ENCODE measurements at regions not wholly inside any gene's neighbourhood (a gene's known extent, or its start where the extent isn't known, plus 50 kb on each side); places are given as distances from the start of the nearest gene placed in this dataset.

- DNase-seq (ENCODE audit: low read depth), result no peak
Observed at GRCh38 chr7:41470081-41470480, 232.8 kb downstream of the INHBA start.

GRCh38 chr7:41467596-41467995 lies 235.3 kb downstream of the INHBA start:
- DNase-seq (ENCODE audit: low read depth), result no peak

GRCh38 chr7:41466760-41467384 lies 236.0 kb downstream of the INHBA start:
- DNase-seq (ENCODE audit: low read depth), result no peak

- DNase-seq (ENCODE audit: low read depth), result no peak
Observed at GRCh38 chr7:41465571-41465970, 237.3 kb downstream of the INHBA start.

- DNase-seq (ENCODE audit: low read depth), result no peak
Observed at GRCh38 chr7:41463770-41464470, 239.0 kb downstream of the INHBA start.

GRCh38 chr7:41459623-41460261 lies 243.1 kb downstream of the INHBA start:
- peak; percentile 36 for DNase-seq (ENCODE audit: low read depth)

- no peak for DNase-seq (ENCODE audit: low read depth)
Observed at GRCh38 chr7:41459183-41459582, 243.7 kb downstream of the INHBA start.

- DNase-seq (ENCODE audit: low read depth), result no peak
Observed at GRCh38 chr7:41457832-41458437, 245.0 kb downstream of the INHBA start.

- DNase-seq (ENCODE audit: low read depth), result peak; percentile 62
Observed at GRCh38 chr7:41451826-41452225, 251.1 kb downstream of the INHBA start.

GRCh38 chr7:41449694-41450093 lies 253.2 kb downstream of the INHBA start:
- DNase-seq (ENCODE audit: low read depth), result no peak

GRCh38 chr7:41449286-41449685 lies 253.6 kb downstream of the INHBA start:
- no peak for DNase-seq (ENCODE audit: low read depth)

GRCh38 chr7:41448104-41448503 lies 254.8 kb downstream of the INHBA start:
- peak; percentile 48 for DNase-seq (ENCODE audit: low read depth)

GRCh38 chr7:41447450-41448042 lies 255.3 kb downstream of the INHBA start:
- no peak for DNase-seq (ENCODE audit: low read depth)

GRCh38 chr7:41446606-41447449 lies 256.1 kb downstream of the INHBA start:
- peak; percentile 45 for DNase-seq (ENCODE audit: low read depth)

GRCh38 chr7:41445946-41446345 lies 256.9 kb downstream of the INHBA start:
- no peak for DNase-seq (ENCODE audit: low read depth)

GRCh38 chr7:41445432-41445831 lies 257.5 kb downstream of the INHBA start:
- no peak for DNase-seq (ENCODE audit: low read depth)

GRCh38 chr7:41439515-41439879 lies 263.4 kb downstream of the INHBA start:
- DNase-seq (ENCODE audit: low read depth), result no peak

GRCh38 chr7:41438705-41439514 lies 264.0 kb downstream of the INHBA start:
- peak; percentile 84 for DNase-seq (ENCODE audit: low read depth)

GRCh38 chr7:41437257-41438196 lies 265.4 kb downstream of the INHBA start:
- peak; percentile 44 for DNase-seq (ENCODE audit: low read depth)

GRCh38 chr7:41436139-41436538 lies 266.8 kb downstream of the INHBA start:
- DNase-seq (ENCODE audit: low read depth), result no peak
